Adrenal gland (tissue), 9 donors: ENCODE measurements at regions not wholly inside any gene's neighbourhood (a gene's known extent, or its start where the extent isn't known, plus 50 kb on each side); places are given as distances from the start of the nearest gene placed in this dataset.
A peak's percentile ranks its signal among the peaks of the same experiment; 100 is the strongest.

Experiments
- DNase-seq, 7 donors: peaks; one replicate each; pipeline ENCODE4 v3.0.0-alpha.2; 2019 to 2020
- H3K27ac ChIP-seq, 5 donors: fragments of 200-600 bp; sonication (generic) in 4 of 5; 1 replicate in 3 of 5; 2 replicates in 2 of 5; pipeline versions ENCODE4 v1.5.1 to v1.8.0; 2016 to 2020; ENCODE audit warnings: mild to moderate bottlenecking in 1 of 5
- H3K27me3 ChIP-seq: fragments of 200-600 bp; 2 replicates; pipeline ENCODE4 v1.8.0; 2021
- H3K36me3 ChIP-seq, 2 donors: fragments of 200-600 bp; replicated peaks in 1 of 2; 1 replicate in 1 of 2; 2 replicates in 1 of 2; pipeline versions ENCODE4 v1.5.1 to v1.8.0; 2018 to 2022
- H3K4me1 ChIP-seq, 2 donors: fragments of 200-600 bp; replicated peaks in 1 of 2; 1 replicate in 1 of 2; 2 replicates in 1 of 2; pipeline versions ENCODE4 v1.5.1 to v1.8.0; 2018 to 2021
- H3K4me3 ChIP-seq, 4 donors: fragments of 200-600 bp; sonication (generic) in 3 of 4; one replicate each; pipeline ENCODE4 v1.5.1; 2016 to 2018
- H3K9me3 ChIP-seq, 3 donors: fragments of 200-600 bp; sonication (generic) in 1 of 3; replicated peaks in 1 of 3; 1 replicate in 2 of 3; 2 replicates in 1 of 3; pipeline versions ENCODE4 v1.5.1 to v1.8.0; 2016 to 2021
- POLR2A ChIP-seq, 2 donors: fragments of 450-650 bp; IDR thresholded peaks; one replicate each; pipeline ENCODE4 v1.6.1; 2017; ENCODE audit warnings: antibody characterized with exemption in 2 of 2, mild to moderate bottlenecking in 2 of 2, moderate library complexity in 1 of 2
- WGBS, 4 donors: extraction: QIAGEN DNeasy Blood & Tissue Kit in 2 of 4; methylation state at CpG; one replicate each; pipeline versions ENCODE4 v1.1.5 to v1.1.7; 2013 to 2017; 5-methylcytosine and 5-hydroxymethylcytosine counted together
- intact Hi-C, 2 donors: fragments of 100-400 bp; cut with DNase I; formaldehyde crosslinking; loops; one replicate each; pipeline versions ENCODE4 v1.14.1 to v1.15.0; 2022 to 2023
- TF ChIP-seq, protein P1 (sequence below), 6 experiments: fragments of 450-650 bp in 4 of 6; fragments of 200-600 bp in 2 of 6; sonication (generic) in 1 of 6; IDR thresholded peaks; 1 replicate in 5 of 6; 2 replicates in 1 of 6; pipeline versions ENCODE4 v1.5.1 to v1.8.0; 2016 to 2021; ENCODE audit warnings: antibody characterized with exemption in 6 of 6, mild to moderate bottlenecking in 2 of 6, moderate library complexity in 1 of 6
- donor health status: healthy with polysubstance abuse.
- donor health status: Bipolar disorder and iron deficiency.
- donor health status: DM: yes; HTN: yes; CAD: no.
- donor health status: DM: no; HTN: no; CAD: no.
- donor health status: DM: no; HTN: no; CAD: no.

- no peak for DNase-seq
- intact Hi-C loops: no loop called here
- Histone ChIP-seq H3K4me1 (peaks cover 0 to 9% of the 10 kb centered on the region in 2 donors), H3K9me3 (no peaks in the 10 kb centered on the region), H3K27ac (no peak overlapping the region), H3K4me3 (no peak overlapping the region), H3K36me3 (no peaks in the 10 kb centered on the region), H3K27me3 (no peaks in the 10 kb centered on the region)
- TF ChIP-seq, protein P1, sequence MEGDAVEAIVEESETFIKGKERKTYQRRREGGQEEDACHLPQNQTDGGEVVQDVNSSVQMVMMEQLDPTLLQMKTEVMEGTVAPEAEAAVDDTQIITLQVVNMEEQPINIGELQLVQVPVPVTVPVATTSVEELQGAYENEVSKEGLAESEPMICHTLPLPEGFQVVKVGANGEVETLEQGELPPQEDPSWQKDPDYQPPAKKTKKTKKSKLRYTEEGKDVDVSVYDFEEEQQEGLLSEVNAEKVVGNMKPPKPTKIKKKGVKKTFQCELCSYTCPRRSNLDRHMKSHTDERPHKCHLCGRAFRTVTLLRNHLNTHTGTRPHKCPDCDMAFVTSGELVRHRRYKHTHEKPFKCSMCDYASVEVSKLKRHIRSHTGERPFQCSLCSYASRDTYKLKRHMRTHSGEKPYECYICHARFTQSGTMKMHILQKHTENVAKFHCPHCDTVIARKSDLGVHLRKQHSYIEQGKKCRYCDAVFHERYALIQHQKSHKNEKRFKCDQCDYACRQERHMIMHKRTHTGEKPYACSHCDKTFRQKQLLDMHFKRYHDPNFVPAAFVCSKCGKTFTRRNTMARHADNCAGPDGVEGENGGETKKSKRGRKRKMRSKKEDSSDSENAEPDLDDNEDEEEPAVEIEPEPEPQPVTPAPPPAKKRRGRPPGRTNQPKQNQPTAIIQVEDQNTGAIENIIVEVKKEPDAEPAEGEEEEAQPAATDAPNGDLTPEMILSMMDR (IDR thresholded peaks at IDR 0.05): no peak
- TF ChIP-seq POLR2A (IDR thresholded peaks at IDR 0.05): no peak
Observed at GRCh38 chr3:46102780-46103130, 75.5 kb upstream of the XCR1 start.

DNA sequence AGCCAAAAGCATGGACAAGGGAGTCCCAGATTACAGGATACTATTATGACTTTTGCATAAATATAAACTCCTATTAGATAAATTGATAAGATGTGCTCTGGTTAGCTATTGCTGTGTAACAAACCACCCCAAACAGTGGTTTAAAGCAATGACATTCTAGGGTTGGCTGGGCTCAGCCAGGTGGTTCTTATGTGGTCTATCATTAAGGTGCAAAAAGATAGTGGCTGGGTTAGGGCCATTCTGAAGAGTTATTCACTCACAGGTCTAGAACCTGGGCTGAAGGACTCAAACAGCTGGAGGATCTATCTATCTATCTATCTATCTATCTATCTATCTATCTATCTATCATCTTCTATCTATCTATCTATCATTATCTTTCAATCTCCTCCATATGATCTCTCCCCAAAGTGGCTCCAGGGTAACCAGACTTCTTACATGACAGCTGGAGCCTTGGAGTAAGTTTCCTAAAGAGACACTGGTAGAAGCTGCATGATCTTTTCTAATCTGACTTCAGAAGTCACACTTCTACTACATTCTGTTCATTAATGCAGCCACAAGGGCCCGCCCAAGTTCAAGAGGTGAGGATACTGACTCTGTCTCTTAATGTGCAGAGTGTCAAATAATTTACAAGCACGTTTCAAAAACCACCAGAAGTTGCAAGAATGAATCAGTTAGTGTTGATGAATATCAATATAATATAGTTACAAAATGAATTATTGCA, 74.9 kb upstream of the XCR1 start:
- H3K4me3 ChIP-seq: no peak overlapping the region
- DNase-seq: no peak
- no peaks in the 10 kb centered on the region for H3K27me3 ChIP-seq
- intact Hi-C loops: no loop called here
- H3K27ac ChIP-seq: peak overlapping the region in 1 of 5 donors; percentile 82
- no peak for TF ChIP-seq POLR2A (IDR thresholded peaks at IDR 0.05)
- TF ChIP-seq, protein P1 (IDR thresholded peaks at IDR 0.05): no peak
- no peaks in the 10 kb centered on the region for H3K36me3 ChIP-seq
- H3K9me3 ChIP-seq: no peaks in the 10 kb centered on the region
- WGBS, 4 donors: 46 to 81% (median 62%) methylated on average over 2 of the region's 2 CpGs
- H3K4me1 ChIP-seq: peaks cover 0 to 9% of the 10 kb centered on the region in 2 donors

GRCh38 chr3:46100812-46101211, 73.5 kb upstream of the XCR1 start:
- peak in 3 of 7 donors; percentile 35 to 57 (median 38) for DNase-seq
- intact Hi-C loops: no loop called here
- 60 to 73% (median 62%) methylated on average over 2 of the region's 2 CpGs for WGBS, 4 donors
- Histone ChIP-seq H3K4me1 (peaks cover 0 to 9% of the 10 kb centered on the region in 2 donors), H3K9me3 (no peaks in the 10 kb centered on the region), H3K27me3 (no peaks in the 10 kb centered on the region), H3K4me3 (no peak overlapping the region), H3K36me3 (no peaks in the 10 kb centered on the region), H3K27ac (peak overlapping the region in 1 of 5 donors; percentile 82)
- no peak for TF ChIP-seq POLR2A (IDR thresholded peaks at IDR 0.05)
- TF ChIP-seq, protein P1 (IDR thresholded peaks at IDR 0.05): no peak

- DNase-seq: peak in 6 of 7 donors; percentile 21 to 60 (median 42)
- Histone ChIP-seq H3K27ac (peak overlapping the region in 4 of 5 donors; percentile 26 to 89 (median 66)), H3K4me3 (no peak overlapping the region), H3K4me1 (peaks cover 0 to 9% of the 10 kb centered on the region in 2 donors), H3K27me3 (no peaks in the 10 kb centered on the region), H3K36me3 (no peaks in the 10 kb centered on the region), H3K9me3 (no peaks in the 10 kb centered on the region)
- TF ChIP-seq, protein P1 (IDR thresholded peaks at IDR 0.05): no peak
- no peak for TF ChIP-seq POLR2A (IDR thresholded peaks at IDR 0.05)
- intact Hi-C loops: no loop called here
- WGBS, 4 donors: 31 to 38% (median 36%) methylated on average over 2 of the region's 2 CpGs
Observed at GRCh38 chr3:46098319-46098761, 71.1 kb upstream of the XCR1 start.
